ENCODE measurements at regions not wholly inside any gene's neighbourhood (a gene's known extent, or its start where the extent isn't known, plus 50 kb on each side); places are given as distances from the start of the nearest gene placed in this dataset.
"Not testable (repeated sequence)": the region's sequence is repeated elsewhere in the genome, so short reads cannot be mapped to it uniquely, and the experiment has no call there.

DNA sequence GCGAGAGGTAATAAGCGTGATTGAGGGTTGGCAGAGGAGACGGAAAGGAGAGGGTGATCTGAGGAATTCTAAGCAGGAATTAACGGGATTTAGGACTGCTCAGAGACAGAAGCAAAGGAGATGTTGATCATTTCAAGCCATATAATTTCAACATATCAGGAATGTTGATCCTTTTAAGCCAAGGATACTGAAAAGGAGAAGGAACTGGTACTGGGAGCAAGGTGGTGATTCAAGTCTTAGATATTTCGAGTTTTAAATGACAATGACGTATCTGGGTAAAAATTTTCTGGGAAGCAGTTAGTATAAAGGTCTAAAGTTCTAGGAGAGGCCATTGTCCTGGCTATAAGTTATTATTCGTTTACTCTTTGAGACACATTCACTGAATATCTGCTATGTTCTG lies 91.3 kb upstream of the OGFRL1 start:
- DNase-seq (ENCODE audit: low read depth in 4 of 4, low spot score in 2 of 4) = no peak

DNA sequence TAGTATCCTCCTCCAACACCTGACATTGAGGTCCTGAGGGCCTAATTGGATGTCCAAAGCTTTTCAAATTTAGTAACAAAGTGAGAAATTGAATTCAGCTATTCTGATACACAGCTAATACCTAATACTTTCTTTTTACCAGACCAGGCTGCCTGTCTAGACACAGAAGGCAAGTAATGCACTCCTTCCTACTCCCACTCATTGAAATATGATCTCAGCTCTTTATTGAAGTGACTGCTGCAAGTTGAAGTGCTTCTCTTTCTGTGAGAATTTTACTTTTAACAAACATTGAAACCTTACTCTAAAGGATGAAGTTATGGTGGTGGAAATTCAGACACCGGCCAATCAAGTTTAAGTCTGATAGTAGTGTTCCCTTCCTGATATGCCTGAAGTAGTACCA lies 90.8 kb upstream of the OGFRL1 start:
- DNase-seq (ENCODE audit: low read depth in 4 of 4, low spot score in 2 of 4) = peak in 2 of 4 donors; percentile 41 to 47

DNA sequence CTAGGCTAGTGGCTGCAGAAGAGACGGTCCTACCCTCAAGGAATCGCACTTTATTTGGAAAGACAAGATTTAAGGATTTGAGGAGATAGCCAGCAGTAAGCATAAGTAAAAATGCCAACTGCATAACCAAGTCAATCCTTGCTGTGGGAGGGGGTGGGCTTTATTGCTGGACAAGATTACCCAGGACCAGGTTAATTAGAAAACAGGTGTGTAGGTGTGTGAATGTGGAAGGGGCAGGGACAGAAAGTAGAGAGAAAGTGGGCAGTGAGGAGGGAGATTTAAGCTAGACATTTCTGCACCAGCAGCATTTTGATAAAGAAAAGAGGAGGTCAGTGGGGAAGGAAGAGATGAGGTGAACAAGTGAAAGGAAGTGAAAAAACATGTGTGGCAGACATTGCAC lies 89.7 kb upstream of the OGFRL1 start:
- DNase-seq (ENCODE audit: low read depth in 4 of 4, low spot score in 2 of 4) = no peak

DNA sequence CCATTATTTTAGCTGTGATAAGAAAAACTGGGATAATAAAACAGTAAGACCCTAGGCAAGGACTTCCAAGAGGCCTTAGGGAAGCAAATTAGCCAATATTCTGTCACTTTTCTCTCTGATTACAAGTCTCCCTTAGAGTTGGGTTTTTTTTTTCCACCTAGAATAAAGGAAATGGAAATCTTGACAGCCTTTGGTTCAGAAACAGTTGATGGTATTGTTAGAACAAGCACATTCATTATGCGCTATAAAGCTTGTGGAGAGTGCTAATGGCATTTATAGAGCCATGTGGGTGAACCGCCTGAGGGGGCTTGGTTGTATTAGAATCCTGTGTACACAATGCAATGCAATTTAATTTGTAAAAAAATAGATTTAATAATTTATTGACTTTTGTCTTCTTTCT lies 88.9 kb upstream of the OGFRL1 start:
- DNase-seq (ENCODE audit: low read depth in 4 of 4, low spot score in 2 of 4) = no peak

DNA sequence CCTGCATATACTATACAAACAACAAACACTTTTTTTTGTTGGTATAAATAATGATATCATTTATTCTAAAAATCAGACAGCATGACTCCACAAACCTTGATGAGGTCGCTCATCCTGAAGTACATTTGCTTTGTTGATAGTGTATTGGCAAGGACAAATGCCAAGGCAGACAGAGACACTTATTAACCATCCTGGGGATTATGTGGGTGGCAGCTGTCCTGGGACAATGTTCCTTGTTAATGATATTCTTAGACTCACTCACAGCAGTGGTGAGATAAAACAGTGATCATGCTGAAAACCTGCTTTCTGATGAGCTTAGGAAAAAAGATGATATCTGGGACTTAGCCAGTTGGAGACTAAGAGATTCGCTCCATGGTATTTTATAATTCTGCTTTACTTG lies 85.4 kb upstream of the OGFRL1 start:
- DNase-seq (ENCODE audit: low read depth in 4 of 4, low spot score in 2 of 4) = no peak

DNA sequence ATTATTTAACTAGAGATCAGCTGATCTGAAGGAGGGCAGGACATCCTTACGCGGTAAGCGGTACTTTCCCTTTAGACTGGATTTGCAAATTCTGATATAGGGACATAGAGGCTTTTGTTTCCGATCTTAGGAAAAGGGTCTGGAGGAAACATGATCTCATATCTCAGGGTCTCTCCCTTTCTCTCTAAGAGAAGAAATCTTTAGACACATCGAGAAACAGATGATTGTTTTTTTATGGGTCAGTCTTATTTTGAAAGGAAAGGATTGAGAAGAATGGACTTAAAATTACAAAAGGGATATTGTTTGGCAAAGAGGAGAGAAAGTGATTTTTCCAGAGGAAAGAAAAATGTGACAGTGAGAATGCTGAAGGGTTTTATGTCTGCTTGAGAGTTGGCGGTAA lies 83.9 kb upstream of the OGFRL1 start:
- DNase-seq (ENCODE audit: low read depth in 4 of 4, low spot score in 2 of 4) = no peak

DNA sequence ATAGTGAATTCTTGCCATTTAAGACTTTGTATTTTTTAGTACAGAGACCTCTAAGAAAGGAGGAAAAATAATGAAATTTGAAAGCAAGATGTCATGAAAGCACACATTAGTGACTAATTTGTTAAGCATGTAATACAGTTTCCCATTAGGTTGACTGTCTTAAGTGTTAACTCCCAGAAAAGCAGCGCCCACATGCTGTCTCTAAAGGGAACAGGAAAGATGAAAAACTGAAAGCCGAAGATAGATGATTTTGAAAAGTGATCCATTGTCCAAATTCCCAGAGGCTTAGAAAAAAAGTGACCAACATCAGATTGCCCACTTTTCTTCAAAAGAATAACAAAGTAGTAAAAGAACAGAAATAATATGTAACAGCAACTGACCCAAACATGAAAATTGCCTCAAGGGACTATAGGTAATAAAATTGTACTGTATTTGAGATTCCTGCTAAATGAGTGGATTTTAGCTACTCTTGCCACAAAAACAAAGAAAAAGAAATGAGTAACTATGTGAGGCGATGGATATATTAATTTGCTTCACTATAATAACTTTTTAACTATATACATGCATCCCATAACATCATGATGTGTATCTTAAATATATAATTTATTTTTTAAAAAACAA lies 83.2 kb upstream of the OGFRL1 start:
- DNase-seq (ENCODE audit: low read depth in 4 of 4, low spot score in 2 of 4) = no peak

DNA sequence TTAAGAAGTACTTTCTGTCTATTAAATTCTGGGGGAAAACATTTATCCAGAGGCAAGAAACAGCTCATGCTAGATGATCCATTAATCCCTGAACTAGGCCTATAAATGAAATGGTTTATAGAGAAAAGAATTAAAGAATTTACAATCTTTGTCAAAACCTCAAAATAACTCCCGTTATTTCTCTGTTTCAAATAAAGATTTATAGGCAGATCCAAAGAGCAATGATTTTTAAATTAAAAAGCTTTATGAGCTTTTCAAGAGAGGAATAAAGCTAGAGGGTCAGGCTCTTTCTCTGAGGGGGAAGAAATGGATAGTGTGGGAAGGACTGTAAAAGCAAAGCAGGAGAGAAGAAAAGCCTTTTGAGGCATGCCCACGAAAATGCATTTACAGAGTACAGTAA lies 82.5 kb upstream of the OGFRL1 start:
- no peak for DNase-seq (ENCODE audit: low read depth in 4 of 4, low spot score in 2 of 4)

DNA sequence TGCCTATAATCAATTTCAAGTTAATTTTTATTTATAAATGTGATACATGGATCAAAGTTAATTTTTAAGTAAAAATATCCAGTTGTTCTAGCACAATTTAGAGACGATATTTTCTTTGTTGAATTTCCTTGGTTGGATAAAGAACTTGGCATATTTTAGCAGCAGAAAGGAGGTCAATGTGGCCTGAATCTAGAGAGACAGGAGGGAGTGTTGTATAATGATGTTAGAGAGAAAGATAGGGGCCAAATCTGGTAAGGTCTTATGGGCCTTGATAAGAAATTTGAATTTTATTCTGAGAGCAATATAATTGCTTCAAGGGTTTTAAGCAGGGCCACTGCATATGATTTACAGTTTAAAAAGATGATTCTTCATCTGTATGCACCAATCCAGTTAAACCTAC lies 79.4 kb upstream of the OGFRL1 start:
- DNase-seq (ENCODE audit: low read depth in 4 of 4, low spot score in 2 of 4) = no peak

DNA sequence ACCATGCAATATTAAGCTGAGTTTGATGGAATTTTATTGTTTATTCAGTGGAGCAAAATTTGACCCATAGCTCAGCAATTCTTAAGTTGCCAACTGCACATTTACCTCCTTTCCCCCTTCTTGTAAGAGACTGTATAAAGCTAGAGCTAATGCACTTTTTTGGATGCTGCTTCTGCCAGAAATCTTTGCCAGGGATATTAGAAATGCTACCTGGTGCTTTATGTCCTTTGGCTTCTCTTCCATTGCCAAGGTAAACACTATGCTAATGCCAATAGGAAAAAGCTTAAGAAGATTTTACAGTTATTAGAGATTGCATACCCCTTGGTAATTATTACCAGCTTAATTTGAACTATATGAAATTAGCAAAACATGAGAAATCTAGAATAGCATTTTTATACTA lies 79.0 kb upstream of the OGFRL1 start:
- no peak for DNase-seq (ENCODE audit: low read depth in 4 of 4, low spot score in 2 of 4)

DNA sequence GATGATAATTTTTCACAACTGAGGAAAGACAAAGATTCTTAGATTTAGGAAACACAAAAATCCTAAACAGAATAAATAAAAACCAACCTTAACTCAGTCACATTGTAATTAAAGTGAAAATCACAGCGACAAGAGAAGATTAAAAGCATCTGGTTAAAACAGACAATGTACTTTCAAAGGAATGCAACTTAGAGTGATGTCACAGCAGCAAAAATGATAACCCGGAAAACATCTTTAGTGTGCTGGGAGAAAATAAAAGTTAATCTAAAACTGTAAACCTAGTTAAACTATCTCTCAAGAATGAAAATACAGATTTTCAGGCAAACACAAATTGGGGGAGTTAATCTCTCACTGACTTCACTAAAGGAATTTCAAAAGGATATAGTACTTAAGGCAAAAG lies 76.8 kb upstream of the OGFRL1 start:
- no peak for DNase-seq (ENCODE audit: low read depth in 4 of 4, low spot score in 2 of 4)

DNA sequence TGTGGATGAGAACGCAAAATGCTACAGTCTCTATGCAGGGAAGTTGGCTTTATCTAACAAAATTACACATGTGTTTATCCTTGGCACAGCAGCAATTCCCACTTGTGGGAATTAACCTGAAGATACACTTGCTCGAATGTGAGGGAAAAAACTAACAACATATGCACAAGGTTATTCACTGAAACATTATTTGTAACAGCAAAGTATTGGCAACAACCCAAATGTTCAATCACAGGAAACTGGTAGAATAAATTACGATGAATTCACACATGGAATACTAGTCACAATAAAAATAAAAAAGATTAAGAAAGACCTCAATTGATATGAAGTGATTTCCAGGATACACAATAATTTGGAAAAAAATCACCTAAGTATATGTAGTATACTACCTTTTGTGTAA lies 68.1 kb upstream of the OGFRL1 start:
- DNase-seq (ENCODE audit: low read depth in 4 of 4, low spot score in 2 of 4) = no peak

DNA sequence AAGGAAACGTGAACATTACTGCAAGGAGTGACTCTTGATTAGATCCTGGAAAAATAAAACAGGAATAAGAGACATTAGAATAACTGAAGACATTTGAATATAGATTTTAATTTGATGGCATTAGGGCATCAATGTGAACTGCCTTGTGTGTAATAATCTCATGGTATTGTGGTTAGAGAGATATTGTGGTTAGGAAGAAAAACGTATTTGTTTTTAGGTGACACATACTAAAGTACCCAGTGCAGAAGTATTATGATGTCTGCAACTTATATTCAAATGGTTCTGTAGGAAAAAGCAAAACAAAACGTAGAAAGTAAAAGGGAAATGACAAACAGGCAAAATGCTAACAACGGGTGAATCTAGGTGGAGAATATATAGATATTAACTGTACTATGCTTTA lies 65.9 kb upstream of the OGFRL1 start:
- no peak for DNase-seq (ENCODE audit: low read depth in 4 of 4, low spot score in 2 of 4)

DNA sequence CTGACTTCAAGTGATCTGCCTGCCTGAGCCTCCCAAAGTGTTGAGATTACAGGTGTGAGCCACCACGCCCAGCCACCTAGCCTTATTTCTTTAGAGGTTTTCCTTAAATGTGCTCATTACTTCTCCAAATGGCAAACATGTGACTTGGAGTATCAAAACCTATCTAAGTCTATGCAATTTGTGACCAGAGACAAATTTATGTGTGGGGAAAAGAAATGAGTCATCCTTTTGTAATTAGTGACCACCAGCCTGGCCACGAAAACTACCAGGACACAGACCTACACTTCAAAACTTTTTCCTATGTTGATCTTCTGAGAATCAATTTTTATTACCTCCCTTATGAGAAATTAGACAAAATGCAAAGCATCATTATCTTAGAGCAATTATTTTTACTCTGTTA lies 64.6 kb upstream of the OGFRL1 start:
- DNase-seq (ENCODE audit: low read depth in 4 of 4, low spot score in 2 of 4) = no peak

DNA sequence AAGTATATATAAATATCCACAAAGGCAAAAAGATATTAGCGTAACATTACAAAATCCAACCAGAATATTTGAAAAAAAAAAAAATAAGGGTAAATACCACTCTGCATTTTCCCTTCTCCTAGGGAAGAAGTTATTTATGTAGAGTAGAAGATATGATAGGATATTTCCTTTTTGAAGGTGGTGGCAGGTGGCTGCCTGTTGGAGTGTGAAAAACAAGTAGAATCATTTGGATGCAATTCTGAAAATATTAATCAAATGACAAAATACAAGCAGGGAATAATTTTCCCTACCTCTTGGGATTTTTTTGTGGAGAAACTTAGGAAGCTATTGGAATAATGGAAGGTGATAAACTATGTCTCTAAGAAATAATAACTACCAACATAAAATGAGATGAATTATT lies 62.5 kb upstream of the OGFRL1 start:
- DNase-seq (ENCODE audit: low read depth in 4 of 4, low spot score in 2 of 4) = no peak

DNA sequence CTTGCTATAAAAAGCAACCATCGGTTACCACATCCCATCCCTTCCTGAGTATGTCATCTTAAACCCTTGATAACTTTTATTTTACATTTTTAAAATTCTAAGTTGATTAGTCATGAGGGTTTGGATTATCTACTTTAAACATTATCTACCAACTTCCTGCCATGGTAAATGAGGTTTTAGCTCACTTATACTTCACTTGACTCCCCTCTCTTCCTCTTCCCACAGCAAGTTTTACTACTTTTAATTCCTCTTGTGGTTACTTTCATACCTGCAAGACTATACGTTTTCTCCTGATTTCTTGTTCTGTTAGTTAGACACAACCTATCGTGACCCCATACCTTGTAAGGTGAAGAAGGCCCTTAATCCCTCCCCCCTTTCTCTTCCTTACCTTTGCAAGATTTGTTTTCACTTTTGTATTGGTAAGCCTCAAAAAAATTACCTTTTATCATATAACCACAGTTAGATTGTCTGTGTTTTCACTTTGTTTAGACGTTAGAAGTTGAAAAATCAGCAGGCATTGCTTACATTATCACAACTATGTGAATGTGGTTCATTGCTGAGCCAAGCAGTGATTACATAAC lies 60.1 kb upstream of the OGFRL1 start:
- DNase-seq (ENCODE audit: low read depth in 4 of 4, low spot score in 2 of 4) = no peak

DNA sequence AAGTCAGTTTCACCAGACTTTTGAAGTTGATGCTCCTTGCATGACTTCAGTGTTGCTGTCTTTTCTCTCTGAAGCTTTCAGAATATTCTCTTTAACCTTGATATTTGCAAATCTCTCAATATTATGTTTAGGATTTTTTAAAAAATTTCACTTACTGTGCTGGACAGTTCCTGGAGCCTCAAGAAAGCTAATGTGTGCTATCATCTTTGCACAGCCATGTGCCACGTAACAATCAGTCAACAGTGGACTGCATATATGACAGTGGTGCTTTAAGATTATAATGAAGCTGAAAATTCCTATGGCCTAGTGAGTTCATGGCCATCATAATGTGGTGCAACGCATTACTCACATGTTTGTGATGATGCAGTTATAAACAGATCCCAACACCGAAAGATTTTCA lies 59.1 kb upstream of the OGFRL1 start:
- no peak for DNase-seq (ENCODE audit: low read depth in 4 of 4, low spot score in 2 of 4)

DNA sequence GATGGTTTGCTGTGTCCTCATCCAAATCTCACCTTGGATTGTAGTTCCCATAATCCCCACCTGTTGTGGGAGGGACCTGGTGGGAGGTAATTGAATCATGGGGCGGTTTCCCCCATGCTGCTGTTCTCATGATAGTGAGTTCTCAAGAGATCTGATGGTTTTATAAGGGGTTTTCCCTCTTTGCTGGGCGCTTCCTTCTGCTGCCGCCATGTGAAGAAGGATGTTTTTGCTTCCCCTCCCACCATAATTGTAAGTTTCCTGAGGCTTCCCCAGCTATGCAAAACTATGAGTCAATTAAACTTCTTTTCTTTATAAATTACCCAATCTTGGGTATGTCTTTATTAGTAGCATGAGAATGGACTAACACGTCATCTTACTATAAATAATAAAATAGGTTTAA lies 55.7 kb upstream of the OGFRL1 start:
- not testable (repeated sequence) for DNase-seq (ENCODE audit: low read depth in 4 of 4, low spot score in 2 of 4)

DNA sequence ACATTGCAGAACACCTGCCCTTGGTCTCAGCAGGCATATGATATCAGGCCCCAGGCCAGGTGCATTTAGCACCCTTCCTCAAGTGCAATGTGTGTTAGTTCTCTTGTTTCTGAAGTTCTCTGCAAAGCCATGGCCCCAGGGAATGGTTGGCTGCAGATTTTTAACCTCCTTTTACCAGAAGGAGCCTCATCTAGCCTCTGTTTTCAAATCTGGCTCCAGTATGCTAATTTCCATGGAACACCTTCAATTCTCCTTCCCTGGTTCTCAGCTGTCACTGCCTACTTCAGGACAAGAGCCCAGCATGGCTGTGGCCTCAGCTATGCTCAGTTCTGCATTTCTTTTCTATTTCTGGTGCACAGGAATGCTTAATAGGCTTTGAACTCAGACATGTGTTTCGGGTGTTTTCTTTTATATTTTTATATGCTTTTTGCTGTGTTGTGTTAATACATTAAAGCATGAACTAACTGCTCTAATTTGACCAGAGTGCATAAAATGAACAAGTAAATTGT lies 51.6 kb upstream of the OGFRL1 start:
- DNase-seq (ENCODE audit: low read depth in 4 of 4, low spot score in 2 of 4) = no peak

DNA sequence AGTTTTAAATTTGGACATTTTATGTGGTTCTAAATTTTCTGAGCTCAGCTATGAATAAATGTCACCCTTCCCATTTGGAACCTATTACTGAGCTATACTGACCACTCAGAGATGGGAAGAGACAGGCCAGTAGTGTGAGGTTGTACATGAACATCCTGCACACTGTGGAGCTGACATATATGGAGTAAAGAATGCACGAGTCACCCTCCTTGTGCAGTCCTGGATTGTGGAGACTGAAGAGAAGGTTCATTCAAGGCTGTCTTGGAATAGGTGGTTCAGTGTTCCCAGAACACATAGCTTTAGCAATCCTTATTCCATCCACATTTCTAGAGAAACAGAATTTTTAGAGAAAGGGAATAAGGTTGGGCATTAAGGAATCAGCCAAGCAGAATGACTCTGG lies 50.3 kb upstream of the OGFRL1 start:
- no peak for DNase-seq (ENCODE audit: low read depth in 4 of 4, low spot score in 2 of 4)
